ENCODE measurements at regions not wholly inside any gene's neighbourhood (a gene's known extent, or its start where the extent isn't known, plus 50 kb on each side); places are given as distances from the start of the nearest gene placed in this dataset.
"Not testable (repeated sequence)": the region's sequence is repeated elsewhere in the genome, so short reads cannot be mapped to it uniquely, and the experiment has no call there.

DNA sequence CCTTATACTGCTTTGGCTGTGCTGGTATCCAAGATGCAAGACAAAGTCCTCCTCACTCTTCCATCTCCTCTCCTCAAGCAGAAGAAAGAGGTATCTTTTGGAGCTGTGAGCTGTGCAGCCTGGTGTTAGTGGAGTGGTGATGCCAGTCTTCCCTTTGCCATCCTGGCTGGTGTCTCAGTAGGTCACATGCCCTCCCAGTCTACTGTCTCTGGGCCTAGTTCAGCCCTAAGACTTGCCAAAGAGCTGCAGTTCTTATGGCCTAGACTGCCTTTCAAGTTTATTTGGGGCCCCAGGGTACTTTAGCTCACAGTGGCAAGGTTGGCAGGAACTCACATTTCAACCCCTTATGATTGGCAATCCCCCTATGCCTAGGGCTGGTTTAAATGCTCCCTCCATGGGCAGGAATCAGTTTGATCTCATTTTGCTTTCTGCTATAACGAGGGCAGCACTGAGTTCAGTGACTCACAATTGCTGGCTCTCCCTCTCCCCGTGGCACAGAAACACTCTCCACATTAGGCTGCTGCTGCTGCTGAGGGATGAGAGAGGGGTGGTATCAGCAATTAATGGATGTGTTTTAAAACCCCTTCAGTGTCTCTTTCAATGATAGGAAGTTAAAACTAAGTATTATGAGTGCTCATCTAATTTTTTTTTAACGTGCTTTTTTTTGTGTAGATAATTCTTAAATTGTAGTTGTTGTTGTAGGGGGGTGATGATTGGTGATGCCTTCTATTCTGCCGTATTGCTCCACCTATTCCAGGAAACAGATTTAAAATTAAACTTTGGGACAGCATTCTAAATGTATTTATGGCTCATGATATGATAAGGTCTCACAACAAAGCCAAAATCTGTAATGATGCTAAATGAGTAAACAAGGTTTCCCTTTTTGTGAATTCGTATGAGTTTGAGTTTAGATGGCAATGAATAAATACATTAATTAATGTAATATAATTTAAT, 1295.0 kb downstream of the JRKL start:
- DNase-seq (ENCODE audit: low read depth): no peak
- TF ChIP-seq, protein P1, sequence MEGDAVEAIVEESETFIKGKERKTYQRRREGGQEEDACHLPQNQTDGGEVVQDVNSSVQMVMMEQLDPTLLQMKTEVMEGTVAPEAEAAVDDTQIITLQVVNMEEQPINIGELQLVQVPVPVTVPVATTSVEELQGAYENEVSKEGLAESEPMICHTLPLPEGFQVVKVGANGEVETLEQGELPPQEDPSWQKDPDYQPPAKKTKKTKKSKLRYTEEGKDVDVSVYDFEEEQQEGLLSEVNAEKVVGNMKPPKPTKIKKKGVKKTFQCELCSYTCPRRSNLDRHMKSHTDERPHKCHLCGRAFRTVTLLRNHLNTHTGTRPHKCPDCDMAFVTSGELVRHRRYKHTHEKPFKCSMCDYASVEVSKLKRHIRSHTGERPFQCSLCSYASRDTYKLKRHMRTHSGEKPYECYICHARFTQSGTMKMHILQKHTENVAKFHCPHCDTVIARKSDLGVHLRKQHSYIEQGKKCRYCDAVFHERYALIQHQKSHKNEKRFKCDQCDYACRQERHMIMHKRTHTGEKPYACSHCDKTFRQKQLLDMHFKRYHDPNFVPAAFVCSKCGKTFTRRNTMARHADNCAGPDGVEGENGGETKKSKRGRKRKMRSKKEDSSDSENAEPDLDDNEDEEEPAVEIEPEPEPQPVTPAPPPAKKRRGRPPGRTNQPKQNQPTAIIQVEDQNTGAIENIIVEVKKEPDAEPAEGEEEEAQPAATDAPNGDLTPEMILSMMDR (IDR thresholded peaks at IDR 0.05; ENCODE audit: insufficient read depth, low read length): no peak
- H3K4me3 ChIP-seq (ENCODE audit: low read depth, low read length): no peak overlapping the region

DNA sequence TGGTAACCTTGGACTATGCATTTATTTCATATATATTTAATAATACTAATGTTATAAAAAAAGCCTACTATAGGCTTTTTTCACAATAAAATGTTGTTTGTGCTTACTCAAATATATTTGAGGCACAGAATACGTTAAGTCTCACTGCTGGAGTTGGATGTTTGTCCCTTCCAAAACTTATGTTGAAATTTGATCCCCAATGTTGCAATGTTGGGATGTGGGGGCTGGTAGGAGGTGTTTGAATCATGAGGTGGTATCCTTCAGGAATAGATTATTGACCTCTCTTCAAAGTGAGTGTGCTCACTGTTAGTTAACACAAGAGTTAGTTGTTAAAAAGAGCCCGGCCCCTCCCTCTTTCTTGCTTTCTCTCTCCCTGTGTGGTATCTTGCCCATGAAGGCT, 1295.9 kb downstream of the JRKL start:
- DNase-seq (ENCODE audit: low read depth): no peak
- no peak overlapping the region for H3K4me3 ChIP-seq (ENCODE audit: low read depth, low read length)
- TF ChIP-seq, protein P1 (IDR thresholded peaks at IDR 0.05; ENCODE audit: insufficient read depth, low read length): no peak

DNA sequence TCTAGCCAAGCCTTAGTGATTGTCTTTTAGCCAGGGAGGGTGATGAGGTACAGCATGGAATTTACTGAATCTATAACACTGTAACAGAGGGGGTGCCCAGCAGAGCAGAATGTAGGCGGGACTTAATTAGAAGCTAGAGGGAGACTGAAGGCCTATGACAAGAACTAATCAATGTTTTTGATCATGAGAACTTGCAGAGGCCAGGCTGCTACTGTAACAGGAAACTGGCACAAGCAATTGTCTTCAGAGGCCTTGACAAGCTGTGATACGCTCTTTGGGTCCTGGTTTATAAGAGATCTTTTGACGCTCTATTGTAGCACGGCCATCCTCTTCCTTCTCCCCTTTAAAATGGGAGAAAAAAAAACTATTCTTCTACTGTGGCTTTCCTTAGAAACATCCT, 1297.3 kb downstream of the JRKL start:
- no peak overlapping the region for H3K4me3 ChIP-seq (ENCODE audit: low read depth, low read length)
- TF ChIP-seq, protein P1 (IDR thresholded peaks at IDR 0.05; ENCODE audit: insufficient read depth, low read length): no peak
- no peak for DNase-seq (ENCODE audit: low read depth)

DNA sequence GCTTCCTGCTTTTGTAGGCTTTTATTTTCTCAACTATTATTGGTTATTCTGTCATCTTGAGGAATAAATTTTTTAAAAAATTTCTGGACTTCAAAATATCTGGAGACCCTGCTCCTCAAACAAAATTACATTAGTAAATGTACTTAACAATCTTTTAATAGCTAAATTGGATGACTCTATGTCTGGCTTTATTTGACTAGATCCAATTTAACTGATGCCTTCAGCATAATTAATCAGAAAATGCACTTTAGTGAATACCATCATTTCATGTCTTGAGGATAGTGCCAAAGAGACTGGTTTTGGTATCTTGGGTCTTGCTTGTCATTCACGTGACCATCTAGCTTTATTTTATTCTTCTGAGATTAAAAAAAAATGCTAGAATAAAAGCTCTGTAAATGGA, 1301.2 kb downstream of the JRKL start:
- DNase-seq (ENCODE audit: low read depth): no peak
- TF ChIP-seq, protein P1 (IDR thresholded peaks at IDR 0.05; ENCODE audit: insufficient read depth, low read length): no peak
- no peak overlapping the region for H3K4me3 ChIP-seq (ENCODE audit: low read depth, low read length)

DNA sequence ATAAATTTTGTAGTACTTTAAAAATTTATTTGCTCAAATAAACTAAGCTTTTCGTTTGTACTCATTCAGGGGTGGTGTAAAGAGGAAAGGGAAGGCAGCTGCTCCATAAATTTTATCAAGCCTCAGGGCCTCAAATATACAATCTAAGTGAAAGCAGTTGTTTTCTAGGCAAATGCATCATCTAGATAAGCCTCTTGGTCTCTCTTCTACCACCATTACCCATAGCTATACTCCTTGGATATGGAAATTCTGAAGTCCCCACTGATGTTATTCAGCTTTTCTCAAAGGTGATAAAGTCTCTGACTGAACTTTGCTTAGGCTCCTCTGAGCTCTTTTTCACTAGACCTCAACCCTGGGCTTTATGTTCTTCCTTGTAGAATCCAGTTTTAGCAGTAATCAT, 1313.1 kb downstream of the JRKL start:
- TF ChIP-seq, protein P1 (IDR thresholded peaks at IDR 0.05; ENCODE audit: insufficient read depth, low read length): no peak
- DNase-seq (ENCODE audit: low read depth): no peak

DNA sequence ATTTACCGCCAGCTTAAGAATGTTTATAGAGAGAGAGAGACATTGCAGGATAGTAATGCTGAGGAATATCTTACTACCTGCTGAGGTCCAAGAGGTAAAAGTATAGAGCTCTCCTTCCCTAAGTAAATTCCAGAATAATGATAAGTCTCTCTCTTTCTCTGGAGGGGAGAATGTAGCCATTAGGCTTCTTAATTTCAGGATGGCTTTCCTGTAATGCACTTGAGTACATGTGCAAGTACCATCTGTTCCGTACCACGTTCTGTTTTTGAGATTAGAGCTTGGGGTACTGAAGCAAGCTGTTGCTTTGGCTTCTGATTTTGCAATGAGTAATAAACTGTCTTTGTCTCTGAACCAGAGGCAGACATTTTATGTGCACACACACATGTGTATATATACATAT, 1314.0 kb downstream of the JRKL start:
- TF ChIP-seq, protein P1 (IDR thresholded peaks at IDR 0.05; ENCODE audit: insufficient read depth, low read length): no peak
- no peak for DNase-seq (ENCODE audit: low read depth)
- H3K4me3 ChIP-seq (ENCODE audit: low read depth, low read length): no peak overlapping the region

More for the DNA sequence above, 1313.1 kb downstream of the JRKL start:
- H3K4me3 ChIP-seq (ENCODE audit: low read depth, low read length): no peak overlapping the region

DNA sequence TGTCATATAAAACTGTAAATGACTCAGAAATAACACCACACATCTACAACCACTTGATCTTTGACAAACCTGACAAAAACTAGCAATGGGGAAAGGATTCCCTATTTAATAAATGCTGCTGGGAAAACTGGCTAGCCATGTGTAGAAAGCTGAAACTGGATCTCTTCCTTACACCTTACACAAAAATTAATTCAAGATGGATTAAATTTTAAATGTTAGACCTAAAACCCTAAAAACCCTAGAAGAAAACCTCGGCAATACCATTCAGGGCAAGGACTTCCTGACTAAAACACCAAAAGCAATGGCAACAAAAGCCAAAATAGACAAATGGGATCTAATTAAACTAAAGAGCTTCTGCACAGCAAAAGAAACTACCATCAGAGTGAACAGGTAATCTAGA, 1315.3 kb upstream of the CNTN5 start:
- DNase-seq (ENCODE audit: low read depth); H3K4me3 ChIP-seq (ENCODE audit: low read depth, low read length): not testable (repeated sequence)

All from fibroblast of the aortic adventitia (primary cell).